DND-41 (cell line): ENCODE measurements at regions not wholly inside any gene's neighbourhood (a gene's known extent, or its start where the extent isn't known, plus 50 kb on each side); places are given as distances from the start of the nearest gene placed in this dataset.

ENCODE experiments used
- EZH2 ChIP-seq: IDR thresholded peaks from 3 replicates; pipeline ENCODE4 v1.6.1; 2012; ENCODE audit warnings: borderline replicate concordance, low read depth, mild to moderate bottlenecking, moderate library complexity, low read length, inconsistent platforms; ENCODE audit not compliant: severe bottlenecking
- TF ChIP-seq, protein P1 (sequence below): IDR thresholded peaks from 2 replicates; pipeline ENCODE4 v1.5.1; 2012; ENCODE audit warnings: borderline replicate concordance, low read length, moderate library complexity, mild to moderate bottlenecking; ENCODE audit not compliant: poor library complexity, severe bottlenecking; ENCODE audit errors: extremely low read depth

GRCh38 chrX:78593701-78594100 lies 65.4 kb downstream of the RTL3 start:
- no peak for TF ChIP-seq EZH2
- TF ChIP-seq, protein P1, sequence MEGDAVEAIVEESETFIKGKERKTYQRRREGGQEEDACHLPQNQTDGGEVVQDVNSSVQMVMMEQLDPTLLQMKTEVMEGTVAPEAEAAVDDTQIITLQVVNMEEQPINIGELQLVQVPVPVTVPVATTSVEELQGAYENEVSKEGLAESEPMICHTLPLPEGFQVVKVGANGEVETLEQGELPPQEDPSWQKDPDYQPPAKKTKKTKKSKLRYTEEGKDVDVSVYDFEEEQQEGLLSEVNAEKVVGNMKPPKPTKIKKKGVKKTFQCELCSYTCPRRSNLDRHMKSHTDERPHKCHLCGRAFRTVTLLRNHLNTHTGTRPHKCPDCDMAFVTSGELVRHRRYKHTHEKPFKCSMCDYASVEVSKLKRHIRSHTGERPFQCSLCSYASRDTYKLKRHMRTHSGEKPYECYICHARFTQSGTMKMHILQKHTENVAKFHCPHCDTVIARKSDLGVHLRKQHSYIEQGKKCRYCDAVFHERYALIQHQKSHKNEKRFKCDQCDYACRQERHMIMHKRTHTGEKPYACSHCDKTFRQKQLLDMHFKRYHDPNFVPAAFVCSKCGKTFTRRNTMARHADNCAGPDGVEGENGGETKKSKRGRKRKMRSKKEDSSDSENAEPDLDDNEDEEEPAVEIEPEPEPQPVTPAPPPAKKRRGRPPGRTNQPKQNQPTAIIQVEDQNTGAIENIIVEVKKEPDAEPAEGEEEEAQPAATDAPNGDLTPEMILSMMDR, result no peak
